Panc1 (cell line): ENCODE measurements at regions not wholly inside any gene's neighbourhood (a gene's known extent, or its start where the extent isn't known, plus 50 kb on each side); places are given as distances from the start of the nearest gene placed in this dataset.

Experiments used
- CTCF ChIP-seq: fragments of 450-650 bp; IDR thresholded peaks from 2 replicates; pipeline ENCODE4 v1.5.1; 2017; ENCODE audit warnings: mild to moderate bottlenecking
- POLR2AphosphoS5 ChIP-seq: IDR thresholded peaks from 2 replicates; pipeline ENCODE4 v1.6.1; 2012; ENCODE audit warnings: mild to moderate bottlenecking, low read depth, low read length, moderate library complexity
- REST ChIP-seq, 2 experiments: IDR thresholded peaks; 2 replicates each; pipeline ENCODE4 v1.6.1; 2011 to 2012; ENCODE audit warnings: low read depth in 2 of 2, control low read depth in 1 of 2, low read length in 1 of 2, mild to moderate bottlenecking in 1 of 2, moderate library complexity in 1 of 2; ENCODE audit not compliant: insufficient read depth in 1 of 2

GRCh38 chr5:115467628-115468027, 76.9 kb downstream of the FEM1C start:
- TF ChIP-seq CTCF, result no peak
- no peak for TF ChIP-seq POLR2AphosphoS5
- no peak for TF ChIP-seq REST (IDR thresholded peaks at IDR 0.05; ENCODE audit: insufficient read depth in 1 of 2, low read depth in 2 of 2, low read length in 1 of 2)
